ENCODE measurements at regions not wholly inside any gene's neighbourhood (a gene's known extent, or its start where the extent isn't known, plus 50 kb on each side); places are given as distances from the start of the nearest gene placed in this dataset.

DNA sequence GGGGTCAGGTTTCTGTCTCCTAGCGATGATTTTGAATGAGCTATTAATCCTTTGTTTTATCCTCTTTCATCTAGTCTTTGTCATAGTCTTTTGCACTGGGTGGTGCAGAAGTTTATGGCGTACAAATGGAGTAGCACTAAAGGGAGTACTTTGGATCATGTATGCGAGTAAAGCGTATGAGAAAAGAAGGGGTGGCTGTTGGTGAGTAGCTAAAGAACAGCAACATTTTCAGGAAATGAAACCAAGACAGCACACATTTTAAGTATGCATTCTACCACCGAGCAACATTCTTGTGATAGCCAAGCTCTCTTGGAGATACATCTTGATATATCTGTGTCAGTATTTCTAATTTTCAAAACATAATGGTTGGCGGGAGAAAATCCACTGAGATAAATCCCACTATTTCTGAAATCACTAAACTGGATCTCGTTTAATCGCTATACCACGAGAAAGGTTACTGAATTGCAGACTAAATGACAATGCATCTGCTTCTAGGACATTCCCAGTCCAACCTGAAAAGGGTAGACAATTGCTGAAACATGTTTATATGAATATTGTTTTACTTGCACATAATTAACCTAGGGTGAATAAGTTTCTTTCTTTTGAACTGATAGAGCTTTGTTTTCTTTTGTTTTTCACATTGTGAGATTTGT is 196.1 kb downstream of the TRIM27 start:
- TF ChIP-seq CTCF (IDR thresholded peaks at IDR 0.05 in 8 of 11, conservative IDR thresholded peaks at IDR 0.05 in 3 of 11) (no peak), POLR2A (IDR thresholded peaks at IDR 0.05) (no peak)
